ENCODE measurements at regions not wholly inside any gene's neighbourhood (a gene's known extent, or its start where the extent isn't known, plus 50 kb on each side); places are given as distances from the start of the nearest gene placed in this dataset.

DNA sequence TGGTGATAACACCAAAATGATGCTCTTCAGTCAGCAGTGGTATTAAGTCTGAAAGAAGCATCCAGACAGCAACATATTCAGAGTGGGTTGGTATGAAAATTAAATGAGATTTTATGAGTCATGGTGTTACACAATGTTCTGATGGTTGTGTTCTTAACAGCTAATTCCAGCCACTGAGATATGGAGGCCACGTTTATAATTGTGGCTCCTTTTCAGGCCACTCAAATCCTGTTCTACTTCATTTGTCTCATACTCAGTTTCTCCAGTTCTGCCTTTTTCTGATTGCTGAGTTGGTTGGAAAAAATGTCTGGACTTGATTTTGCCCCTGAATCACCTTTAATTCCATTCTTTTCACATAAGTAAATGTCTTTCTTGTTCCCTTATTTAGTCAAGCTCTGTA lies 162.7 kb upstream of the COL3A1 start:
- Histone ChIP-seq H4K20me1 (ENCODE audit: control insufficient read depth, extremely low read depth, insufficient read depth, low read length) (no peaks in the 10 kb centered on the region), H3K4me1 (ENCODE audit: control insufficient read depth, extremely low read depth, insufficient read depth, low read length) (peaks cover 10% of the 10 kb centered on the region), H3K27me3 (ENCODE audit: control insufficient read depth, insufficient read depth, low read length) (no peaks in the 10 kb centered on the region), H3K4me2 (ENCODE audit: extremely low read depth, insufficient read depth, low read length) (no peak overlapping the region), H3K79me2 (ENCODE audit: control insufficient read depth, insufficient read depth, low read length) (no peaks in the 10 kb centered on the region), H3K9me3 (ENCODE audit: control insufficient read depth, insufficient read depth, low read depth, low read length) (no peaks in the 10 kb centered on the region), H3K27ac (ENCODE audit: insufficient read depth, low read length) (no peak overlapping the region), H2AFZ (ENCODE audit: low read length) (no peak overlapping the region), H3K36me3 (ENCODE audit: control insufficient read depth, insufficient read depth, low read length) (no peaks in the 10 kb centered on the region), H3K4me3 (replicated peaks in 1 of 4; ENCODE audit: control extremely low read depth in 1 of 4, insufficient read depth in 1 of 4, low read depth in 3 of 4, low read length in 4 of 4) (no peak overlapping the region), H3K9ac (ENCODE audit: insufficient read depth, low read length) (no peak overlapping the region)
- DNase-seq (ENCODE audit: low read depth in 2 of 2) = peak; percentile 85 to 97
- no peak for TF ChIP-seq EZH2 (IDR thresholded peaks at IDR 0.05; ENCODE audit: low read length, missing control alignments)
- TF ChIP-seq, protein P1, sequence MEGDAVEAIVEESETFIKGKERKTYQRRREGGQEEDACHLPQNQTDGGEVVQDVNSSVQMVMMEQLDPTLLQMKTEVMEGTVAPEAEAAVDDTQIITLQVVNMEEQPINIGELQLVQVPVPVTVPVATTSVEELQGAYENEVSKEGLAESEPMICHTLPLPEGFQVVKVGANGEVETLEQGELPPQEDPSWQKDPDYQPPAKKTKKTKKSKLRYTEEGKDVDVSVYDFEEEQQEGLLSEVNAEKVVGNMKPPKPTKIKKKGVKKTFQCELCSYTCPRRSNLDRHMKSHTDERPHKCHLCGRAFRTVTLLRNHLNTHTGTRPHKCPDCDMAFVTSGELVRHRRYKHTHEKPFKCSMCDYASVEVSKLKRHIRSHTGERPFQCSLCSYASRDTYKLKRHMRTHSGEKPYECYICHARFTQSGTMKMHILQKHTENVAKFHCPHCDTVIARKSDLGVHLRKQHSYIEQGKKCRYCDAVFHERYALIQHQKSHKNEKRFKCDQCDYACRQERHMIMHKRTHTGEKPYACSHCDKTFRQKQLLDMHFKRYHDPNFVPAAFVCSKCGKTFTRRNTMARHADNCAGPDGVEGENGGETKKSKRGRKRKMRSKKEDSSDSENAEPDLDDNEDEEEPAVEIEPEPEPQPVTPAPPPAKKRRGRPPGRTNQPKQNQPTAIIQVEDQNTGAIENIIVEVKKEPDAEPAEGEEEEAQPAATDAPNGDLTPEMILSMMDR (conservative IDR thresholded peaks at IDR 0.05 in 1 of 2, IDR thresholded peaks at IDR 0.05 in 1 of 2; ENCODE audit: low read depth in 1 of 2, low read length in 2 of 2) = no peak

DNA sequence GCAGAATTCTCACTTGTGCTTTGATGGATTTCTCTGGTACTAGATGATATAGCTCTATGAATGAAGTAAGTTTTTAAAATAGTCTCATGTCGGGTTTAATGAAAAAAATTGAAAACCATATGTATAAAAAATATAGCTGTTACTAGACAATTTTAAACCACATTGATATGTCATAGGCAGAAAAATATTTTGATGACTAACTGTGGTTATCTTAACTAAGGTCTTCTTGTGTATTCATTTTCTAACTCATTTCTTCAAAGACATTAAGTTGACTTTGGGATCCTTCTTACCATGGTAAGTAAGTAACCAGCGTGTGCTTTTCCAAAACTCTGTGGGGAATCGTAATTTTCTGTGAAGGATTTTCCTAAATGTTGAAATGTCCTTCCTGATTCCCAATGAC lies 160.9 kb upstream of the COL3A1 start:
- no peaks in the 10 kb centered on the region for H3K27me3 ChIP-seq (ENCODE audit: control insufficient read depth, insufficient read depth, low read length)
- no peaks in the 10 kb centered on the region for H3K9me3 ChIP-seq (ENCODE audit: control insufficient read depth, insufficient read depth, low read depth, low read length)
- TF ChIP-seq, protein P1 (conservative IDR thresholded peaks at IDR 0.05 in 1 of 2, IDR thresholded peaks at IDR 0.05 in 1 of 2; ENCODE audit: low read depth in 1 of 2, low read length in 2 of 2) = no peak
- TF ChIP-seq EZH2 (IDR thresholded peaks at IDR 0.05; ENCODE audit: low read length, missing control alignments) = no peak
- H3K9ac ChIP-seq (ENCODE audit: insufficient read depth, low read length) = no peak overlapping the region
- no peak overlapping the region for H2AFZ ChIP-seq (ENCODE audit: low read length)
- H4K20me1 ChIP-seq (ENCODE audit: control insufficient read depth, extremely low read depth, insufficient read depth, low read length) = no peaks in the 10 kb centered on the region
- H3K79me2 ChIP-seq (ENCODE audit: control insufficient read depth, insufficient read depth, low read length) = no peaks in the 10 kb centered on the region
- DNase-seq (ENCODE audit: low read depth in 2 of 2) = peak; percentile 58 to 86
- no peak overlapping the region for H3K27ac ChIP-seq (ENCODE audit: insufficient read depth, low read length)
- H3K4me3 ChIP-seq (replicated peaks in 1 of 4; ENCODE audit: control extremely low read depth in 1 of 4, insufficient read depth in 1 of 4, low read depth in 3 of 4, low read length in 4 of 4) = no peak overlapping the region
- H3K4me2 ChIP-seq (ENCODE audit: extremely low read depth, insufficient read depth, low read length) = no peak overlapping the region
- H3K4me1 ChIP-seq (ENCODE audit: control insufficient read depth, extremely low read depth, insufficient read depth, low read length) = peaks cover 9% of the 10 kb centered on the region
- no peaks in the 10 kb centered on the region for H3K36me3 ChIP-seq (ENCODE audit: control insufficient read depth, insufficient read depth, low read length)

DNA sequence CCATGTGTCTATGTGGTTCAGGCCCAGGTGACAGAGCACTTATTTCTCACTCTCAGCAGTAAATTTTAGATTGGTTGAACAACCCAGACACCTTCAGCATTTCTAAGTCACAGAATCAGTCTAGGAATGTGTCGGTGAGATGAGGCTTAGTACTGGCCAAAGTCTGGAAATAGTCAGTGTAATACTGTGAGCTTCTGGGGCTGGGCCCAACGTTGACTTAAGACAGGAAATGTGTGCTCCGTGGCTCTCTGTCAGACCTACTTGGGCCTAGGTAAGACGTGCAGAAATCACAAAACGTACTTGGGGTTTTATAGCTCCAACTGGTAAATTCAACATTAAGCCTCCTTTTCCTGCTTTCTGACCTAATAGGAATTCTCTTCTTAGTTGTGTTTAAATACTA lies 160.3 kb upstream of the COL3A1 start:
- H3K9me3 ChIP-seq (ENCODE audit: control insufficient read depth, insufficient read depth, low read depth, low read length) = no peaks in the 10 kb centered on the region
- H3K4me1 ChIP-seq (ENCODE audit: control insufficient read depth, extremely low read depth, insufficient read depth, low read length) = peaks cover 5% of the 10 kb centered on the region
- H3K79me2 ChIP-seq (ENCODE audit: control insufficient read depth, insufficient read depth, low read length) = no peaks in the 10 kb centered on the region
- H3K4me3 ChIP-seq (replicated peaks in 1 of 4; ENCODE audit: control extremely low read depth in 1 of 4, insufficient read depth in 1 of 4, low read depth in 3 of 4, low read length in 4 of 4) = no peak overlapping the region
- no peak overlapping the region for H3K9ac ChIP-seq (ENCODE audit: insufficient read depth, low read length)
- H3K36me3 ChIP-seq (ENCODE audit: control insufficient read depth, insufficient read depth, low read length) = no peaks in the 10 kb centered on the region
- peak overlapping the region; percentile 51 for H2AFZ ChIP-seq (ENCODE audit: low read length)
- peak overlapping the region; percentile 23 for H3K27ac ChIP-seq (ENCODE audit: insufficient read depth, low read length)
- no peak overlapping the region for H3K4me2 ChIP-seq (ENCODE audit: extremely low read depth, insufficient read depth, low read length)
- DNase-seq (ENCODE audit: low read depth in 2 of 2) = peak in 1 of 2 donors; percentile 85
- TF ChIP-seq, protein P1 (conservative IDR thresholded peaks at IDR 0.05 in 1 of 2, IDR thresholded peaks at IDR 0.05 in 1 of 2; ENCODE audit: low read depth in 1 of 2, low read length in 2 of 2) = no peak
- no peak for TF ChIP-seq EZH2 (IDR thresholded peaks at IDR 0.05; ENCODE audit: low read length, missing control alignments)
- H4K20me1 ChIP-seq (ENCODE audit: control insufficient read depth, extremely low read depth, insufficient read depth, low read length) = no peaks in the 10 kb centered on the region
- no peaks in the 10 kb centered on the region for H3K27me3 ChIP-seq (ENCODE audit: control insufficient read depth, insufficient read depth, low read length)
